Uterus (tissue), 3 donors: ENCODE measurements at regions not wholly inside any gene's neighbourhood (a gene's known extent, or its start where the extent isn't known, plus 50 kb on each side); places are given as distances from the start of the nearest gene placed in this dataset.

Experiments used
- DNase-seq, 2 donors: peaks; one replicate each; pipeline ENCODE4 v3.0.0-alpha.2; 2019 to 2020
- H3K27ac ChIP-seq, 2 donors: fragments of 200-600 bp; sonication (generic); 1 replicate in 1 of 2; 2 replicates in 1 of 2; pipeline ENCODE4 v1.5.1; 2016 to 2018
- H3K27me3 ChIP-seq, 2 donors: fragments of 200-600 bp; sonication (generic); one replicate each; pipeline ENCODE4 v1.5.1; 2018 to 2019; ENCODE audit warnings: control low read depth in 1 of 2
- H3K36me3 ChIP-seq, 2 donors: fragments of 200-600 bp; sonication (generic); one replicate each; pipeline ENCODE4 v1.5.1; 2019; ENCODE audit warnings: control low read depth in 1 of 2
- H3K4me1 ChIP-seq, 2 donors: fragments of 200-600 bp; sonication (generic); one replicate each; pipeline ENCODE4 v1.5.1; 2018 to 2019; ENCODE audit warnings: control low read depth in 1 of 2
- H3K4me3 ChIP-seq, 2 donors: fragments of 200-600 bp; sonication (generic); 1 replicate in 1 of 2; 2 replicates in 1 of 2; pipeline ENCODE4 v1.5.1; 2018 to 2019; ENCODE audit warnings: mild to moderate bottlenecking in 1 of 2
- H3K9me3 ChIP-seq, 2 donors: fragments of 200-600 bp; sonication (generic); one replicate each; pipeline ENCODE4 v1.5.1; 2019; ENCODE audit warnings: control low read depth in 1 of 2
- POLR2A ChIP-seq, 2 donors: fragments of 450-650 bp; IDR thresholded peaks; one replicate each; pipeline ENCODE4 v1.6.1; 2016; ENCODE audit warnings: antibody characterized with exemption in 2 of 2, mild to moderate bottlenecking in 1 of 2, moderate library complexity in 1 of 2
- intact Hi-C: fragments of 100-400 bp; cut with DNase I; formaldehyde crosslinking; loops from one replicate; pipeline ENCODE4 v1.15.1; 2023; ENCODE audit warnings: low total_unique reads
- TF ChIP-seq, protein P1 (sequence below), 4 experiments: fragments of 200-600 bp in 2 of 4; fragments of 450-650 bp in 2 of 4; sonication (generic) in 2 of 4; IDR thresholded peaks; one replicate each; pipeline ENCODE4 v1.5.1; 2016 to 2019; ENCODE audit warnings: antibody characterized with exemption in 4 of 4, mild to moderate bottlenecking in 2 of 4, moderate library complexity in 1 of 4
- donor health status: DM: yes; HTN: yes; CAD: no.

DNA sequence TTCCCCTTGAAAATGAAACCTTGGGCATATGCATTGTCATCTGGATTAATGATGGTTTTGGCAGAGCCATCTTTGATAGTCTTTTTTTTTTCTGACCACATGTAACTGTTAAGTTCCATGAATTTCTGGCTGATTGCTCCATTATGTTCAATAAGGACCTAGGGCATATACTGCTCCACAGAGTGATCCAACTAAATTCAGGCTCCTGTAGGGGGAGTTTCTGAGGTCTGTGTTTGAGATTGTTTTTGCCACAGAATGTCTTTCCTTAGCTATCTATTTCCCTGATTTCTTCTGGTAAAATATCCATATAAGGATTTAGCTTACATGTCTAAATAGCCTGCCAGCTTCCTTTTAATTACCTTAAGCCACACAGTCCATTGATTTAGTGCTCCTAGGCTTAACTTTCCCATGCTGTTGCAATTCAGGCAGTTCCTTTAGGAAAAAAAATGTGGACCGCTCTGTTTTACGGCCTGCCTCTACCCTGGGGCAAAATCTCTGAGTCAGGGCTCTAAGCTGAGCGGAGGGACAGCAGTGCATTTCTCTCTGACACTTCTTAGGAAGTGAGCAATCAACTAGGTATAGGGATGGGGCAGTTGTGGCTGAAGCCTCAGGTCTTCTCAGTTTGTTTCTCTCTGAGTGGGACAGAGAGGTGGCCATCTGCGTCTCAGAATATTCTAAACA, 796.2 kb downstream of the NR2F2 start:
- H3K36me3 ChIP-seq, result no peaks in the 10 kb centered on the region
- no peaks in the 10 kb centered on the region for H3K4me1 ChIP-seq
- TF ChIP-seq, protein P1, sequence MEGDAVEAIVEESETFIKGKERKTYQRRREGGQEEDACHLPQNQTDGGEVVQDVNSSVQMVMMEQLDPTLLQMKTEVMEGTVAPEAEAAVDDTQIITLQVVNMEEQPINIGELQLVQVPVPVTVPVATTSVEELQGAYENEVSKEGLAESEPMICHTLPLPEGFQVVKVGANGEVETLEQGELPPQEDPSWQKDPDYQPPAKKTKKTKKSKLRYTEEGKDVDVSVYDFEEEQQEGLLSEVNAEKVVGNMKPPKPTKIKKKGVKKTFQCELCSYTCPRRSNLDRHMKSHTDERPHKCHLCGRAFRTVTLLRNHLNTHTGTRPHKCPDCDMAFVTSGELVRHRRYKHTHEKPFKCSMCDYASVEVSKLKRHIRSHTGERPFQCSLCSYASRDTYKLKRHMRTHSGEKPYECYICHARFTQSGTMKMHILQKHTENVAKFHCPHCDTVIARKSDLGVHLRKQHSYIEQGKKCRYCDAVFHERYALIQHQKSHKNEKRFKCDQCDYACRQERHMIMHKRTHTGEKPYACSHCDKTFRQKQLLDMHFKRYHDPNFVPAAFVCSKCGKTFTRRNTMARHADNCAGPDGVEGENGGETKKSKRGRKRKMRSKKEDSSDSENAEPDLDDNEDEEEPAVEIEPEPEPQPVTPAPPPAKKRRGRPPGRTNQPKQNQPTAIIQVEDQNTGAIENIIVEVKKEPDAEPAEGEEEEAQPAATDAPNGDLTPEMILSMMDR (IDR thresholded peaks at IDR 0.05), result no peak
- TF ChIP-seq POLR2A (IDR thresholded peaks at IDR 0.05), result no peak
- intact Hi-C loops, result no loop called here
- peaks cover 0 to 5% of the 10 kb centered on the region in 2 donors for H3K9me3 ChIP-seq
- no peak overlapping the region for H3K27ac ChIP-seq
- H3K4me3 ChIP-seq, result no peak overlapping the region
- H3K27me3 ChIP-seq, result no peaks in the 10 kb centered on the region
- no peak for DNase-seq

DNA sequence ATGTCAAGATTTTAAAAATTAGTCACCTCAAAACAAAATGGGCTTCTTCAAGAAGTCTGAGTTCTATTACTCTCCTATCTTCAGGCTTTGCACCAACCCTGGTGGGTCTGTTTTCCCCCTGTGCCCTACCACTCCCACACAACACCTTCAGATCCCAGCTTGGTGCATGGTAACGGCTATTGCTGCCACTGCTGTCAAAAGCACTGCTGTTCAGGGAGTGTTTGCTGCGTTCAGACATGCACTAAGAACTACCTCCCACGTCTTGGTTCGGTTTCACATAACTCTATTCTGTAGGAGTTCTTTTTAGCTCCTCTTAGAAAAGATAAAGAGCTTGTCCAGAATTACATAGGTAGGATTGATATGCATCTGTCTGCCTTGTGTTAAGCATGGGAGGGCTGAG, 799.2 kb downstream of the NR2F2 start:
- no peaks in the 10 kb centered on the region for H3K4me1 ChIP-seq

DNA sequence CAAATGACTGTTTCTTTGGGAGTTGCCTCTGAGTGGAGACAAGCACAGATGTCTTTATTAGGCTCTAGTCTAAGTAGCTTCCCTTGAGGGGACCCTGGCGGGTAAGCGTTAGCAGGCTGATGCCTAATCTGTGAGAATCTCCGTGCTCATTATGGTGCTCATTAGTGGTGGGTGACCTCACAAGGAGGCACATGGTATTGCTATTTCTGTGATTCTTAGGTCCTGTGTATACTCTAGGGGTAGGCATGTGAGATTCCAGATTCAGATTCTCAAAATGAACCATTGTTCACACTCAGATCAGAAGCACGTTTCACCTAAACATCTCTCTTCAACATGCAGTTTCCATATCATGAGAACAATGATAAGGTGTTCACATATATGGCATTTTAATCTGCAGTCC, 809.7 kb downstream of the NR2F2 start:
- TF ChIP-seq, protein P1 (IDR thresholded peaks at IDR 0.05), result no peak
- no peak for TF ChIP-seq POLR2A (IDR thresholded peaks at IDR 0.05)
- intact Hi-C loops, result no loop called here
- no peak overlapping the region for H3K4me3 ChIP-seq
- H3K27ac ChIP-seq, result no peak overlapping the region
- DNase-seq, result no peak
- no peaks in the 10 kb centered on the region for H3K36me3 ChIP-seq
- H3K9me3 ChIP-seq, result no peaks in the 10 kb centered on the region
- H3K4me1 ChIP-seq, result no peaks in the 10 kb centered on the region
- H3K27me3 ChIP-seq, result no peaks in the 10 kb centered on the region

More for the DNA sequence above, 799.2 kb downstream of the NR2F2 start:
- DNase-seq, result no peak
- no peak for TF ChIP-seq POLR2A (IDR thresholded peaks at IDR 0.05)
- TF ChIP-seq, protein P1 (IDR thresholded peaks at IDR 0.05), result no peak
- no peak overlapping the region for H3K4me3 ChIP-seq
- H3K27ac ChIP-seq, result no peak overlapping the region
- H3K27me3 ChIP-seq, result no peaks in the 10 kb centered on the region
- intact Hi-C loops, result no loop called here
- H3K9me3 ChIP-seq, result peaks cover 0 to 5% of the 10 kb centered on the region in 2 donors
- no peaks in the 10 kb centered on the region for H3K36me3 ChIP-seq

DNA sequence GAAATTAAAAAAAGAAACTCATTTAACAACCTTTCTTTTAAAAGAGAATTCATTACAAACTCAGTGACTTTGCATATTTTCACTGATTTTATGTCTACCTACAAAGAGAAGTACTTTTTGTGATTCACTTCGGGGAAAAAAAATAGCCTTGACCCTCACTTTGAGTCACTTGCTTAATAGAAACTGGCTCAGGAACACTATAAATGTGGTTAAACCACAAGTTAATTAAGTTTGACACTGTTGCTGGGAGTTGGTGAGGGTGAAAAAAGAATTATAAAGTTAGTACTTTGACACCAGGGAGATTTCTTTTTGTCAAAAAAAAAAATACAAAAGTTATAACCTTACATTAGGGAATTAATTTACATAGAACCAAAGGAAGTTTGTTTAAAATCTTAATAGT, 810.9 kb downstream of the NR2F2 start:
- Histone ChIP-seq H3K9me3 (no peaks in the 10 kb centered on the region), H3K27me3 (no peaks in the 10 kb centered on the region), H3K4me3 (no peak overlapping the region), H3K27ac (no peak overlapping the region), H3K36me3 (no peaks in the 10 kb centered on the region), H3K4me1 (no peaks in the 10 kb centered on the region)
- TF ChIP-seq, protein P1 (IDR thresholded peaks at IDR 0.05), result no peak
- TF ChIP-seq POLR2A (IDR thresholded peaks at IDR 0.05), result no peak
- no peak for DNase-seq
- intact Hi-C loops, result no loop called here

DNA sequence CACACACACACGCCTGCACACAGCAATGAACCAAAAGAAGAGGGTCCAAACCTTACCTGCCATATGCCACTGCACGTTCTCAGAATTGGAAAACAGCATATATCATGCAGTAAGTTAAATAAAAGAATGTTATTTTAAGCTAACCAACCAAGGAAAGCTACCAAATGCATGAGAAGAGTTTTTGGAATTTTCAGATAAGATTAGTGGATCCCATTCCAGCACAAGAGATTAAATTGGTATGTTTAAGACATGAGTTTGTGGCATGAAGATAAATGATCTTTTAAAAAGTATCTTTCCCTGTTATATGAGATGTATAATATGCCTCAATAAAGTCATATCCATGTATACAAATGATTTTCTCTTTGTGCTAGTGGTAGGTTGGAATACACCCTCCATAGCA, 811.4 kb downstream of the NR2F2 start:
- no peaks in the 10 kb centered on the region for H3K9me3 ChIP-seq
- no peak for DNase-seq
- TF ChIP-seq, protein P1 (IDR thresholded peaks at IDR 0.05), result no peak
- TF ChIP-seq POLR2A (IDR thresholded peaks at IDR 0.05), result no peak

More for the DNA sequence above, 811.4 kb downstream of the NR2F2 start:
- H3K27me3 ChIP-seq, result no peaks in the 10 kb centered on the region
- H3K27ac ChIP-seq, result no peak overlapping the region
- H3K4me3 ChIP-seq, result no peak overlapping the region
- H3K4me1 ChIP-seq, result no peaks in the 10 kb centered on the region
- intact Hi-C loops, result no loop called here
- H3K36me3 ChIP-seq, result no peaks in the 10 kb centered on the region
